Anterior cingulate cortex (tissue), 58 donors: ENCODE measurements at regions not wholly inside any gene's neighbourhood (a gene's known extent, or its start where the extent isn't known, plus 50 kb on each side); places are given as distances from the start of the nearest gene placed in this dataset.
"Not testable (repeated sequence)": the region's sequence is repeated elsewhere in the genome, so short reads cannot be mapped to it uniquely, and the experiment has no call there.

Experiments used
- DNase-seq, 58 donors: peaks; one replicate each; lab custom pipeline; 2025; lab: John Stamatoyannopoulos, UW

DNA sequence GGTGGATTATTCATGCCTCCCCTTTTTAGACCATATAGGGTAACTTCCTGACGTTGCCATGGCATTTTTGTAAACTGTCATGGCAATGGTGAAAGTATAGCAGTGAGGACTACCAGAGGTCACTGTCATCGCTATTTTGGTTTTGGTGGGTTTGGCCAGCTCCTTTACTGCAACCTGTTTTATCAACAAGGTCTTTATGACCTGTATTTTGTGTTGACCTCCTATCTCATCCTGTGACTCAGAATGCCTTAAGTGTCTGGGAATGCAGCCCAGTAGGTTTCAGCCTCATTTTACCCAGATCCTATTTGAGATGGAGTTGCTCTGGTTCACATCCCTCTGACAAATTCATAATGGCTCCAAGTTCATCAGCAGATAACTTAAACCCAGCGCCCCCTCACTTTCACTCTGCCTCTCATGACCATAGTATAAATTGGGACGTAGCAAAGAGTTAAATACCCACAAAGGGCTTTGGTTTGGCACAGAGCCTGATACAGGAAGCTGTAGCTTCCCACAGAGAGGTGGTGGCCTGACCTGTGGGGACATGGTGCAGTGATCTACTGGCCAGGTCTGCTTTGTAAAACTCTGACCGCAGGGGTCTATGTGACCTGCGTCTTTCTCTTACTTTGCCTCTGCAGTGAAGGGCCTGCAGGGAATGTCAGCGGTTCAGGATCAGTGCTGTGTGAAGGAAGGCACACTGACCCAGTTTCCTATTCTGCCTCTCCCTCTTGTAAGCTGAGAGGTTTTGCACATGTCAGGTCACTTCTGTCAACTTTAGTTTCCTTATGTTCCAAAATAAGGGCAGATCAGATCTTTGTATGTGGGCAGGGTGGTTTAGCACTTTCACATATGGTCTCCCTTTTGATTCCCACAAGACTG, 78.1 kb upstream of the ZNF644 start:
- no peak for DNase-seq

DNA sequence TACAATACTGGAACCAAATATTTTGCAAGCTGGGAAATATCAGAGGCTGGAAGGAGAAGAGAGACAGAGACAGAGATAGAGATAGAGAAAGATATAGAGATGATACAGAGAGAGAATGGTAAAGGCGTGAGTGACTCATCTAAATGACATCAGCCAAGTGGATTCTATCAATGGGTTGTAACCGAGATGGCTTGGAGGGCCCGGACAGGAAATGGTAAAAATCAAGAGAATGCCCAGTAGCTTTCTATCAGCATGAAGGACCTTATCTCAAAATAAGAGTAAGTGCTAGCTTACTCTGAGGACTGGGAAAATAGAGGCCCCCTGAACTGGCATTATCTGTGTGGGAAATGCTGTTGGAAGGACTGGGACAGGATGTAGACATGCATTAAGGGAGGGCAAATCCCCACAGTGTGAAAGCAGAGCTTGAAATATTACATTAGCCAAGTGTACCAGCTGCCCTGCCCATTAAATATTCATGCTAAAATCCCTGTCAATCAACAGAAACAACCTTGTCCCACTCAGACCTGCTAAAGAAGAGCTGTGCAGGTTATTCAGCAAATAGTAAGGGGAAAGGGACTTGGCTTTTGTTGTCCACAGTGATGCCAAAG, 76.6 kb upstream of the ZNF644 start:
- DNase-seq, result no peak

GRCh38 chr1:91095321-91095720, 73.5 kb upstream of the ZNF644 start:
- DNase-seq, result not testable (repeated sequence)

DNA sequence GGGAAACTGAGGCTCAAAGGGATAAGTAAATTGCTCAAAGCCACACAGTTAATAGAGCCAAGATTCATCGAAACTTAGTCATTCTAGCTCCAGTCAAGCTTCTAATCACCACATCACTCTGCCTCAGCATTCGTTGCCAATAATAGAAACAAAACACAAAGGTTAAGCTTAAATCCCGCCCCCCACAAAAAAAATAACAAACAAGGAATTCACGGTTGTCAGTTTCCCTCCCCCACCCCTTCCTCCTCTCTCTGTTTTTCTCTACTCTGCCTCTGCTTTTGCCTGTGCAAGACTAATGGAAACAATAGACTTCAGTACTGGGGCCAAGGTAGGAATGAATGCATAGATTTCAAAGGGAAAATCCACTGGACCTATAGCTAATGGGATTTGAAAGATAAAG, 70.7 kb upstream of the ZNF644 start:
- DNase-seq, result no peak

DNA sequence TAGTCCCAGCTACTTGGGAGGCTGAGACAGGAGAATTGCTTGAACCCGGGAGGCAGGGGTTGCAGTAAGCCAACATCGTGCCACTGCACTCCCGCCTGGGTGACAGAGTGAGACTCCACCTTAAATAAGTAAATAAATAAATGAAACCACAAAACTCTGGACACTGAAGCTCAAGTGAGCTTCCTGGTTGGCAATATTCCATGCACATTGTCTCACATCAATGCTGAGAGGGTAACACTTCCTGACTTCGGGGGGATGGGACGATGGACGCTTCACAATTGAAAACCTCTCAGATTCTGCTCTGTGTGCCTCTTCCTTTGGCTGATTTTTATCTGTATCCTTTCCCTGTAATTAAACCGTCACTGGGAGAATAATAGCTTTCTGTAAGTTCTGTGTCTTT, 70.0 kb upstream of the ZNF644 start:
- no peak for DNase-seq

- no peak for DNase-seq
Measured at GRCh38 chr1:91080650-91081049, 58.8 kb upstream of the ZNF644 start.

GRCh38 chr1:91078859-91079258, 57.0 kb upstream of the ZNF644 start:
- no peak for DNase-seq

DNA sequence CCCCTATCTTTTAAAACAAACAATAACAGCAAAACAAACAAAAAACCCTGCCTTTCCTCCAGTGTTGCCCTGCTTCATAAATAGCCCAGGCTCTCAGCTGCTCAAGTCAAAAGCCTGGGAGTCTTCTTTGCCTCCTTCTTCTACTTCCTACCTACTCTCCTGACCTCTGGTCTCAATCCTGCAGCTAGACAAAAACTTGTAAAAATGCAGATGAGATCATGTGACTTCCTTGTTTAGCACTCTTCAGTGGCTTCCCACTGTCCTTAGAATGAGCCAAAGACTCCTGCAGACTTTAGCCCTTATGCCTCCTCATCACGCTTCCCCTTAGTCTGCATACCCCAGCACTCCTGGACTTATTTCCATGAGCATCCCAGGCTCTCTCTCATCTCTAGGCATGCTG, 55.0 kb upstream of the ZNF644 start:
- DNase-seq, result no peak

DNA sequence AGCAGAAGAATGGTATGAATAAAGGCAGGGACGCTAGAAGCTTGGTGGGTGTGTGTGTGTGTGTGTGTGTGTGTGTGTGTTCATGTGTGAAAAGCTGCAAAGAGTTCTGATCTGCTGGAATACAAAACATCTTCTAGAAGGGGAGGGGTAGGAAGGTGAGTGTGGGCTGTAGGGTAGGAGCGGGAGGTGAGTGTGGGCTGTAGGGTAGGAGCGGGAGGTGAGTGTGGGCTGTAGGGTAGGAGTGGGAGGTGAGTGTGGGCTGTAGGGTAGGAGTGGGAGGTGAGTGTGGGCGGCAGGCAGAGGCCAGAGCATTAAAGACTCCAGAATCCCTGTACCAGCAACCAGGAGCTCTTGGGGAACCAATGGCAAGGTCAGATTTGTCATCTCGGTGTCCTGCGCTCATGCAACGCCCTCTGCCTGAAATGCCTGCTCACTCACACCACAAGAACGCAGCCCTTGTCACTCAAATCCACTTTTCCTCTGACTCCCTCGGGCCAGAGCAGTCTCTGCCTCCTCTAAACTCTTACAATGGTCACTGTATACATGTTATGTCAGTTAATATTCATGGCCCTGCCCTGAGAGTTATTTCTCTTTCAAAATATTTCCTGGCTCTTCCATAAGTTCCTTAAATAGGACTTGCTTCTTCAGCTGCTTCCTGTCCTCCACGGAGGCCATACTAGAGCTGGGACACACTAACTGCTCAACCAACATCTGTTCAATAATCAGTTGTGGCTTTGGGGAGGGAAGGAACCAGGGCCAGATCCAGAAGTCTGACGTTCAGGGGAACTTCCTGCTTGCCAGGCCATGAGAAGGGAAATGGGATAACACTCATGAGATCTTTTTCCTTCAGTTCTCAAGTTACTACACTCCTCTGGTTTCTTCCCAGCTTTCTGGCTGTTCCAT, 53.6 kb upstream of the ZNF644 start:
- no peak for DNase-seq

- no peak for DNase-seq
Measured at GRCh38 chr1:91073299-91073698, 51.5 kb upstream of the ZNF644 start.

GRCh38 chr1:91071838-91072237, 50.0 kb upstream of the ZNF644 start:
- DNase-seq, result no peak
